HG02852 (cell line): ENCODE measurements at regions not wholly inside any gene's neighbourhood (a gene's known extent, or its start where the extent isn't known, plus 50 kb on each side); places are given as distances from the start of the nearest gene placed in this dataset.
"Not testable (repeated sequence)": the region's sequence is repeated elsewhere in the genome, so short reads cannot be mapped to it uniquely, and the experiment has no call there.

Source experiments
- ATAC-seq: cut with Tn5 transposase; IDR thresholded peaks from one replicate; pipeline ENCODE4 v1.9.1; 2021; ENCODE audit warnings: mild to moderate bottlenecking, moderate library complexity; ENCODE audit not compliant: unreplicated experiment

DNA sequence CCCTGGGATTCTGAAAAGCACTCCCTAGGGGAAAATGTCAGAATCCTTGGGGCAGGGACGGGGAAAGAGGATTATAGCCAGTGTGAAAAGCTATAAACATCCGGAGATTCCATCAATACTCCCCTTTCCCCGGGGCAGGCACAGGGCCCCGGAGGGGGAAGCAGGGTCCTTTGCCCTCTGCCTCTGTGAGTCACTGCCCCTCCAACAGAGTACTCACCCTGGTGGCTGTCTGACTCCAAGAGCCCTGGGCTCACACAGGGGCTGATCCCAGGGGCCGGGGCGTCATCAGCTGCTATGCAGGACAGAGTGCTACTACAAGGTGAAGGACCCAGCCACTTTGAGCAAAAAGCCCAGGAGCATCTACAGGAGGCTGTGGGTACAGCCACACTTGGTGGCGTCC is 133.0 kb upstream of the PRR20G start:
- ATAC-seq, result no peak

DNA sequence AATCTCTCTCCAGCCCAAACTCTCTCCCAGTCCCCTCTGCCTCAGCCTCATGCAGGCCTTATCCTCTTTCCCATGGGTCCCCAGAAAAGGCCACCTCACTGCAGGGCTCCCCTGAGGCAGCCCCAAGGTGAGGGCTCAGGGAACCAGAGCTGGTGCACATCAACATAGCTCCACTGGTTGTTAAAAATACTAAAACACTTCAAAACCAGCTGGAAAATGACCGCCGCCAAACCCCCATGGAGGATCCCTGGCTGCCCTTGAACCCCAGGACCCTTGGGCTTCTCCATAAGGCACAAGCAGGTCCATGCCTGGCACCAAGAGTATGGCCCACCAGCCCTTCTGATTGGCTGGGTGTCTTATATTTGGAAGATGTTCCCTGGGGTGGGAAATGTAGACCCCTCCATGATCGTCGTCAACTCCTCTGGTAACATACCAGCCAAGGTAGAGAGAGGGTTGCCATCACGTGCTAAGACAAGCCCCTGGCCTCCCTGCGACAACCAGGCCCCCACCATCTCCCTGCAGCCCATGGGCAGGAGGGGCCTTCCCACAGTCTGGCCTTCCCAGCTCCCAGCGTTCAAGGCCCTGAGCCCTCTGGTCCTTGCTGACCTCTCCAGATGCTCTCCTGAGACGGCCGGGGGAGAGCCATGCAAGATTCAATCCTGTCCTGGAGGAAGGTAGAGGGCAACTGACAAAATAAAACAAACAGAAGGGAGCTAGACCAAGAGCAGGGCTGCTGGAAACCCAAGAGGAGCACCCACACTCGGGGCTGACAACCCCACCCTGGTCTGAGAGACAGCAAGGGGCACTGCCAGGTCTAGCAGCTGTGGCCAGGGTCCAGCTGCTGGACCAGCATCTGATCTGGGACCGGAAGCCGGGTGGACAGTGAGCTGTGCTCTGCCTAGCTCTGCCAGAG is 132.1 kb upstream of the PRR20G start:
- ATAC-seq, result no peak

DNA sequence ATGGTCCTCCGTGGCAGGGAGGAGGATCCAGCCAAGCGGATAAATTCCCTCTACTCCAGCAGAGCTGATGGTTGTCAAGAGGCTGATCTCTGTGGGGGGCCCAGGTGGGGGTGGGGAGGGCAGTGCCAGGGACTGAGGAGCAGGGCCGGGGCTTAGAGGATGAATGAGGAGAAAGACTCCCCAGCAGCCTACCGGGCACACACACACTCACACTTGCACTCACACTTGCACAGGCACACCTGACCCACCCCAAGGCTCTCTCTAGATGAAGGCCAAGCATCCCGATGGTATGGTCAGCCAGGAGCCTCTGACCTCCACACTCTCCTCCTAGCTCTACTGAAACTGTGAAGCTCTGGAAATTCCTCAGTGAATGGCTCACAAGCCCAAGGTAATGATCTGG is 131.3 kb upstream of the PRR20G start:
- no peak for ATAC-seq

DNA sequence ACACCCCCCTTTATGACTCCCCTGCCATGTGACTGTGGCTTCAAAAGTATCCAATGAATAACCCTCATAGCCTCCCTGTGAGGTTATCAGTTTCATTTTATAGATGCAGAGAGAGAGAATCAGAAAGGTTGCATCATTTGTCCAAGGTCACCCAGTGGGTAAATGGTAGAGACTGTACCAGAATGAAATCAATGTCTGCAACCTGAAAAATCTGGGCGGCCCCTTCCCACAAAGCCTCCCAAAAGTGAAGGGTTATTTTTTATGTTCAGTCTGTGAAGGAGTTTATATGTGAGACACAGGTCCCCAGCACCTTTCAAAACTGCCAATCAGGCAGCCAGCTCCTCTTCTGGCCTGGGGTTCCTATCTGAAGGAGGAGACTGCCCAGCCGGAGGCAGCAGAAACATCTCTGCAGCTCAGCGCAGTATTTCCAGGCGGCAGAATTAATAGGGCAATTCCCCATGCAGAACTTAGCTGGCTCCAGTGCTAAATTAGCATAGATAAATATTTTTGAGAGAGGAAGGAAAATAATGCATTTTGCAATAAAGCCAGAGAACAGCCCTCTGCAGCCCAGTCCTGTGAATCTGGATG is 130.8 kb upstream of the PRR20G start:
- no peak for ATAC-seq

DNA sequence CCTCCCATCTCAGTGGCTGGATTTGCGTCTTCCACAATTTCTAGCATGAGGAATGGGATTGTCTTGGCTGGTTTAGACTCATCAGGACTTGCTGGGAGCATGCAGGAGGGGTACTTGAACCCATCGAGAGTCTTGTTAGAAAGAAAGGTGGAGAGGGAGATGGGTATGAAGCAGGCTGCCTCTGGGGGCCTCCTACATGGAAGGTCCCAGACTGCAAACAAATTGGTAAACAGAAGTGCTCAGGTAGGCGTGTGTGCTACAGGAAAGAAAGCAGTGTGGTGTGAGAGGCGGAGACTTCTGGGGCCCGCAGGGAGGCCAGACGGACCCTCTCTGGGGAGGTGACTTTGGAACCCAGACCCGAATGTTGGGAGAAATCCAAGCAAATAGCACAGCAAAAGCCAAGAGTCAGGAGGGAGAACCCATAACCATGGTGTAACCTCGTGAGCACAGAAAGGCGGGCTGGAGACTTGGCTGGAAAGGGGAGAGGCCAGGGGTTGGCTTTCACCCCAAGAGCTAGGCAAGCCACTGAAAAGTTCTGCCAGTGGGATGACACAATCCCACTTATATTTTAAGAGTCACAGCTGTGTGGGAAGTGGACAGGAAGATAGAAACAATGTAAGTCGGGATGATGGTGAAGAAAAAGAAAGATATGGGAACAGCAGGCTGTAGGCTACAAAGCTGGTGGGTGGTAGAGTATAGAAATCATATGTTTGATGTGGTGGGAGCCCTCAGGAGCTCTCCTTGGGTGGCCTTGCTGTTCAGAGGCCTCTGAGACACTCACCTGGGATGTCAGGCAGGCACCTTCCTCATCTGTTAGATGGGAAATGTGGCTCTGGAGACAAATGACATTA is 130.1 kb upstream of the PRR20G start:
- ATAC-seq, result no peak

- ATAC-seq, result no peak
Measured at GRCh38 chr3:127413871-127414270, 126.0 kb upstream of the PRR20G start.

DNA sequence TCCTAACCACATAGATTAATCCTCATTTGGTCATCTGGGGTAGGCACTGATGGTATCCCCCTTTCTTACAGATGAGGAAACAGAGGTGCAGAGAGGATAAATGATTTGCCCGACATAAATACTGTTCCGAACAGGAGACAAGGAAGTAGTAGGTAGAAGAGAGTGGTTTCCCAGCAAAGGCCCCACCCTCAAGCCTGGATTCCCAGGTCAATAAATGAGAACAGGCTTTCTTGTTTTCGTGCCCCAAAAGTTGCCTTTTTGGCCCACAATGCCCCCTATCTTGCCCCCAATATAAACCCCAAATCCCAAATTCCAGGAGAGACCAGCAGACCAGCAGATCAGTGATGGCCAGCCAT is 125.5 kb upstream of the PRR20G start:
- ATAC-seq, result no peak

DNA sequence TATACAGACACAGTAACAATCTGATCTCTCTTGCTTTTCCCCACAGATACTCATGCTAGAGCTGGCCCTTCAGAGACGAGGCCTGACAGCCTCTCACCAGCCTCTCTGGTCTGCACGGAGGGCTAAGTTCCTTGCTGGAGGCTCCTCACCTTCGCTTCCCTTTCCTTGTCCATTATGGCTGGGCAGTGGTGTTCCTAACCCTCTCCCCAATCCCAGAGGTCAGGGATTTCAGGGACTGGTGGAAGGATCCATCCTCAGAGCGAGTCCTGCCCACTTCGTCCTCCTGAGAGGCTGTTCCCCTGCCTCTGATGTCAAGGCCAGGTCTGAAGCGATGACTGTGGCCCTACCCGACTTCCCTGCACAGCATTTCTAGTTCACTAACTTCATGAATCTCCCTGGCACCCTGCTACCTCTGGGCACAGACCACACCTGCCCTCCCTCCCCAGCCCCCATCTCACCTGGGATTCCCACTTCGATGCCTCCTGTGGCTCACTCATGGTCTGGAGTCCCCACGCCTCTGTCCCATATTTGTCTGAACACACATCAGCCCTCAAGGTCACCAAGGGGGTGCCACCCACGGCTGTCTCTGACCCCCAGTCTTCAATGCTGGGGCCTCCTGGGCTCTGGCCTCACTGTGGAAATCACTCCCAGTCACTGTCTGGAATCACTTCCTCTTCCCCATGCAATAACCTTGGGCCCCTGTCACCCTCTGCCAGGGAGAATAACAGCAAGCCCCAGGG is 124.9 kb upstream of the PRR20G start:
- no peak for ATAC-seq

- not testable (repeated sequence) for ATAC-seq
Measured at GRCh38 chr3:127411875-127412274, 124.0 kb upstream of the PRR20G start.

- ATAC-seq, result no peak
Measured at GRCh38 chr3:127411083-127411727, 123.4 kb upstream of the PRR20G start.

GRCh38 chr3:127410678-127411077 is 122.8 kb upstream of the PRR20G start:
- ATAC-seq, result no peak

DNA sequence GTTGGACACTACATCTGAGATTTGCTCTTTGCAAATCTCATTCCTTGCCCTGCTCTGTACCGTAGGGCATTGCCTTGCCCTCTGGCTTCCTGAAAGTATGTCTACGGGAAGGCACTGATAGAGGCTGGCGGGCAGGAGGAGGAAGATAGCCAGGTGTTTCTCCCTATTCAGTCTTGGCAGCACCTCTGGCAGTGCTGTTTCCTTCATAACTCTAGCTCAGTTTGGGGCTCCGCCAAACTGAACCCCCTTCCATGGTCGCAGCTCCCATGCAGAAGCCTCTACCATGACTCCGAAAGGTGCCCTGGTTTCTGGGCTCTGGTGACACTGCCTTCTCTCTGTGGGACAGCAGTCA is 122.3 kb upstream of the PRR20G start:
- ATAC-seq, result no peak

GRCh38 chr3:127409421-127410136 is 121.7 kb upstream of the PRR20G start:
- ATAC-seq, result no peak

- ATAC-seq, result no peak
Measured at GRCh38 chr3:127408684-127409420, 121.0 kb upstream of the PRR20G start.

DNA sequence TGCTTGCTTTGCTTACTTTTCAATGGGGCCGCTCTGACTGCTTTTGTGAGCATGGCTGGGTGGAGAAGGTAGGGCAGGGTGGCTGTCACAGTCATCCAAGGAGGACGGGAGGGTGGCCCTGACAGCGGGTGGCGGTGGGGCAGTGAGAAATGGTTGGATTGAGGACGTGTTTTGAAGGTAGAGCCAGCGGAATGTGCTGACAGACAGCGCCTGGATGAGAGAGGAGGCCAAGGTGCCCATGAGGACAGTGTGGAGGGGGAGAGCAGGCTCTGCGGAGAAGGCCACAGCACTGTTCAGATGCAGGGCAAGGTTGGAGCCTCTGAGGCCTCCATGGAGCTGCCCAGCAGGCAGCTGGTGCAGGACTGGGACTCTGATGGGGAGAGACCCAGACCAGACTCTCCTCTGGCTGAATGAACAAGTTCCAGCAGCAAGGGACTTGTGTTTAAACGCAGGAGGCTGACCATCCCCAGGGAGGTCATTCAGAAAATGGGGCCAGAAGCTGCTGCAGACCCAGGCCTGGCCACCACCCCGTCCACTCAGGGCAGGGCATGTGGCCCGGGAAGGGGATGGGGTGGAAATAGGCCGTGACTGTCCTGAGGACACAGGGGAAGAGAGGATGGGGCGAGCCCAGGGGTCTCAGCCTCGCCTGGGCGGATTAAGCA is 120.3 kb upstream of the PRR20G start:
- no peak for ATAC-seq

GRCh38 chr3:127407026-127407939 is 119.4 kb upstream of the PRR20G start:
- ATAC-seq, result no peak

DNA sequence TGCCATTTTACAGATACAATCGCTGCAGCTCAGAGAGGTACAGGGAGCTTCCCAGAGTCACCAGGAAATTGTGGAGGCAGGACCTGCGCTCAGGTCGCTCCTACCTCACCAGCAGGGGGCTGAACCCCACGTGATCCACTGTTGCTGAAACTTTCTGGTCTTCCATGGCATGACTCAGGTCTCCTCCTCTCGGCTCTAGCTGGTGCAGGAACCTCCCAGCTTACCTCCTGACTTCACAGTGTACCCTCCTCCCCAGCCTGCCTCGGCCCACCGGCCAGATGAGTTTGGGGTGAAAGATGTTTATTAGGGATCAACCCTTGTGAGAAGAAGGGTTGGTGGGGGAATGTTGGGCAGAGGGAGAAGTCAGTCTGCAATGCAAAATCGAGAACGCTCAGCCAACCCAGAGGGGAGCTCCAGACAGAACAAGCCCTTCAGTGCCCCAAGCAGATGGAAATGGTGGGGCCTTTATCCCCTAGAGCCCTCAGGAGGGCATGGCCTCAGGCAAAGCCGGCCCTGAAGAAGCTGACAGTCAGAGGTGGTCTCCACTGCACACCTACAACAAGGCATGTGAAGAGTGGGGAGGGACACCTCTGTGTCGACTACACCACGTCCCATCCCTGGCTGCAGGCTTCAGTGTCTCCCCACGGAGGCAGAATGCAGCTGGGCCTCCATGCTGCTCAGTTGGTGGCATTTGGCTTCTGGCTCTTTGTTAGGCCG is 118.6 kb upstream of the PRR20G start:
- no peak for ATAC-seq
